ENCODE measurements at regions not wholly inside any gene's neighbourhood (a gene's known extent, or its start where the extent isn't known, plus 50 kb on each side); places are given as distances from the start of the nearest gene placed in this dataset.

GRCh38 chr3:4029135-4029534 is 229.9 kb downstream of the LRRN1 start:
- DNase-seq: no peak

- no peak for DNase-seq
Observed at GRCh38 chr3:4030624-4031023, 231.4 kb downstream of the LRRN1 start.

GRCh38 chr3:4033296-4033695 is 234.1 kb downstream of the LRRN1 start:
- DNase-seq: no peak

DNA sequence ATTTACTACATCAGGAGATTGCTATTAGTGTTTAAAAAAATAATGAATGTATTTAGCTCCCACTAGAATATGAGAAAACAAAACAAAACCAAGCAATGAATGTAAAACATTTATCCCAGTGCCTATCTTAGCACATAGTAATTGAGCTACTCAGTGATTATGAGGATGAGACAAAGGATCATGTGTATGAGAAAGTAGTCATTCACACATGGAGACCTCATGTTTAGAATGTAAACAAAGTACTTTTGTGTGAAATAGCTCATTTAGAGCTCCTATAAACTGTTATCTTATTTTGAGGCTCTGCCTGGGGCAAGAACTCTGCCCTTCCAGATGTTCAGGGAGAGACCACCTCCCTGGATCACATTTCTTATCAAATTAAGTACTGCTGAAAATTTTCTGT is 236.8 kb downstream of the LRRN1 start:
- DNase-seq: no peak

- no peak for DNase-seq
Observed at GRCh38 chr3:4038351-4038750, 239.1 kb downstream of the LRRN1 start.

GRCh38 chr3:4042070-4042469 is 242.8 kb downstream of the LRRN1 start:
- no peak for DNase-seq

GRCh38 chr3:4042869-4043268 is 243.6 kb downstream of the LRRN1 start:
- no peak for DNase-seq

DNA sequence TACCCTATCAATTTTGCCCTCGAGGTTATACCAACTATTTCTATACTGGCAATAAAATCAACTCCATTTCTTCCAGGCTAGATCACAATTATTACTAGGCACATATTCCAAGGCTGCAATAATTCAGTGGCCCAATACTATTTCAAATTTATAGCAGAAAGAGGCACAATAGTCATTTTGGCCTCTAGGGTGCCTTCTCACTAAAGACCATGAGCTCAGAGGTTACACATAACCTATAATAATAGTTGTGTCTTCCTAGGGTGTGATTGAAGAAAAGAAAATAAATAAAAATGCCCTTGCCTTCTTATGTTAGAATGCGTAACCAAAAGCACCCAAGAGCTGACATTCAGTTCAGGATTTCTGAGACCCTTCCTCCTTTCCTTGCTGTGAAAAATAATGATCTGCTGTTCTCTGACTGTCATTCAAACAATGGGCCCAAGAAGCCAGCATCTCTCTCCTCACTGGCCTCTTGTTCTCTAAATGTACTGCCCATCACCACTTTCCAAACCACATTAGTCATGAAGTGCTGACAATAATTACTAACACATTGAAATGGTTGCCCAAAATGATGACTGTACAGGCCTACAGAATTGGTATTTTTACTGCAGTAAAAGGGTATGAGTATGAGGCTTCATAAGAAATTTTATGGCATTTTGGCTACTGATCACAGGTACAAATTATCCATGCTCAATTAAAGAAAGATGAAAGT is 244.8 kb downstream of the LRRN1 start:
- DNase-seq: peak in 1 of 14 donors; percentile 14

GRCh38 chr3:4044619-4045018 is 245.4 kb downstream of the LRRN1 start:
- DNase-seq: no peak

DNA sequence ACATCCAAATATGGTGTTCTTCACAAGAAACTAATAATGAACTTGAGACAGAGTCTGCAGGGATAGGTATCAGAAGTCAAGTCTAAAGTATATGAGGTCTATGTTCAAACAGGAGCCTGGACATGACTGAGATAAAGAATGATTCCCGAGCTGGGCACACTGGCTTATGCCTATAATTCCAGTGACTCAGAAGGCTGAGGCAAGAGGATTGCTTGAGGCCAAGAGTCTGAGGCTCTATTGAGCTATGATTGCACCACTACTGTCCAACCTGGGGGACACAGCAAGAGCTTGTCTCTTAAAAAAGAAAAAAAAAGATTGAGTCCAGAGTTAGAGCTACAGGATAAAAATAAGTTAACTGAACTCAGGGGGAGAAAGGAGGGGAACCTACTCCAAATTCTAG is 246.5 kb downstream of the LRRN1 start:
- no peak for DNase-seq

DNA sequence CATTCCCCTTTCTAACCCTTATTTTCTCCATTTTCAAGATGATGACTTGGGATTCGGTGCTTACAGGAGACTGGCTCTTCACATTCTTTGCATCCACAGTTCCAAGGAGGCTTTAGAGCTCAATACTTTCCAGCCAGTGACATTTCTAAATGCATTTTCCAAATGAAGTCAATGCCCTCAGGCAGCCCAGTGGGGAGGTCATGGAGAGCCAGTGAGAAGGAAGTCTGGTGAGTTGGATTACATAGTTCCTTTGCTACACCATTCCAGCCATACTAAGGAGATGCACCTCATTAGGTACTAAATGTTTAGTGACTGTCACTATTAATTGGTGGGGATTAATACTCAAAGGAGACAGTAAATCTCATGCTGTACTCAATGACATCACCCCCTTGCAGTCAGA is 248.1 kb downstream of the LRRN1 start:
- no peak for DNase-seq

- DNase-seq: no peak
Observed at GRCh38 chr3:4052706-4053105, 250.5 kb upstream of the SETMAR start.

DNA sequence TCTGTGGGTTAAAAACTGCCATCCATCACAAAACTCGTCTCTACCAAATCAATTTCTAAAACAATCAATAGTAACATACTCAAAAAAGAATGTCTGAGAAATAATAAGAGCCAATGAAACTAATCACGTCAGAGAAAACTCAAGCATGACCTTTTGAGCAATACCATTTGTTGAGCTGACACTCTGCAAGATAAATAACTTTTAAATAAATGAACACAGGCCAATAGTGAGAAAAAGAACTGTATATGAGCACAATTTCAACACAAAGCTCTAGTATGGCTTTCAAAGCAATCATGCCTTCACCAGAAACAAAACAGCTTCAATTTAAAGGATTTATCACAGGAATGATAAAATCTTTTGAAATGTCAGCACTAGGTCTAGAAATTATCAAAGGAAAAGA is 249.2 kb upstream of the SETMAR start:
- DNase-seq: no peak

DNA sequence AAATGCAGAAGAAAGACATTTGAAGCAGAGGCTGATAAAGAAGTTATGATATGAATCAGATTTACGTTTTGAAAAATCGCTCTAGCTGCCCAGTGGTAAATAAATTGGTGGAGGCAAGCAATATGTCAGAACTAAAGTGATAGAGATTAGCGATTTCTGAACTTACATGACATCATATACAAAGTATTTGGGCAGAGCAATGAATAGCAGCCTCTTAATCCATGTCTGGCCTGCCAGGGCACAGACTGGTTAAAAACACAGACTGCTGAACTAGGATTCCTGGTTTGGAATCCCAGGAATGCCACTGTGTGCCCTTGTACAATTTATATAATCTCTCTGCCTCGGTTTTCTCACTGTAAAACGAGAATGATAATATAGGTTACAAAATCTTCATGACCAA is 243.1 kb upstream of the SETMAR start:
- DNase-seq: no peak

- no peak for DNase-seq
Observed at GRCh38 chr3:4060603-4061002, 242.6 kb upstream of the SETMAR start.

GRCh38 chr3:4061195-4061594 is 242.0 kb upstream of the SETMAR start:
- DNase-seq: no peak

GRCh38 chr3:4061783-4062360 is 241.3 kb upstream of the SETMAR start:
- DNase-seq: no peak

DNA sequence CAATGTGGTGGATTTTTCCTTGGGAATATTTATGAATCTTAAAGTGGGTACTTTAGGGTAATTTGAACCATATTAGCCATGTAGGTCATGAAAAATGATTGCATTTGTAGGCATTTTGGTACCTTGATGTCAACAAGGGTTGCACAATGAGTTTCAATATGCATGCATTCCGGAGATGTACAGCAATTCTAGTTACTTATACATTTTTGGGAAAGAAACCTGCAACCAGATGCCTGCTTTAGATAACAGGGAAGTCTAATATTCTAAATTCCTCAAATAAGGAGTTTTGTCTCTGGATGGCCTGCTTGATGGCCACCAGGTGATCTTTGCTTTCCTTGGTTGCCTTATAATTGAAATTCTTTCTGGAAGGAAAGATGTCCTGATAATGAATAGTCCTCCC is 240.5 kb upstream of the SETMAR start:
- no peak for DNase-seq

GRCh38 chr3:4063916-4064574 is 239.1 kb upstream of the SETMAR start:
- no peak for DNase-seq

GRCh38 chr3:4065085-4065484 is 238.1 kb upstream of the SETMAR start:
- DNase-seq: no peak

DNA sequence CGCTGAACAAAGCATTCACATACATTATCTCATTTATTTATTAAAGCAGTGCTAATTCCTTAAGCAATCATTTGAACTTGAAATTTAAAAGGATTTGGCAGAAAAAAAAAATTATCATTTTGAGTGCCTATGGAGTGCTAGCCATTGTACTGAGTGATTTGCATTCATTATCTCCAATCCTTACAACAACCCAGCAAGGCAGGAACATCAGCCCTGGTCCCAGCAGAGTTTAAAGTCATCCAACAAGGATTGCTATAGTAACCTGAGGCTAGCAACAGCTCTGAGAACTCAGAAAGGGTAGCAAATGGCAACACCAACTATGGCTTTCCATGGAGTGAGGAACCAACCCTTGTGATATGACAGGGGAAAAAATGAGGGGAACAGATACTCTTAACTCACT is 237.6 kb upstream of the SETMAR start:
- DNase-seq: no peak

GRCh38 chr3:4067893-4068292 is 235.3 kb upstream of the SETMAR start:
- no peak for DNase-seq

DNA sequence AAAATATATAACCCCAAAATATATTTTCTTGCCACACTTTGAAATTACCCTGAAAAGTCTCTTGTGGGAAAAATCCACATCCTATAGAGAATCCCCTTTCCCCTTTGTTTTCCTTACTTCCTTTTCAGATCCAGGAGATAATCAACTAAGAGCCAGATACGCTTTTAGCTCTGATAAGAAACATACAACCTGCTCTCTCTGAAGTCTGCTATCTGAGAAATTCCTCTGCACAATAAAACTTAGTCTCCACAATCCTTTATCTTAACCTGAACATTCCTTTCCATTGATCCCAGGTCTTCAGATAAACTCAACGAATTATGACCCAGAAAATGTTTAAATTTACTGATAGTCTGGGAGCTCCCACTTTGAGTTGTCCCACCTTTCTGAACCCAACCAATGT is 233.4 kb upstream of the SETMAR start:
- DNase-seq: no peak

DNA sequence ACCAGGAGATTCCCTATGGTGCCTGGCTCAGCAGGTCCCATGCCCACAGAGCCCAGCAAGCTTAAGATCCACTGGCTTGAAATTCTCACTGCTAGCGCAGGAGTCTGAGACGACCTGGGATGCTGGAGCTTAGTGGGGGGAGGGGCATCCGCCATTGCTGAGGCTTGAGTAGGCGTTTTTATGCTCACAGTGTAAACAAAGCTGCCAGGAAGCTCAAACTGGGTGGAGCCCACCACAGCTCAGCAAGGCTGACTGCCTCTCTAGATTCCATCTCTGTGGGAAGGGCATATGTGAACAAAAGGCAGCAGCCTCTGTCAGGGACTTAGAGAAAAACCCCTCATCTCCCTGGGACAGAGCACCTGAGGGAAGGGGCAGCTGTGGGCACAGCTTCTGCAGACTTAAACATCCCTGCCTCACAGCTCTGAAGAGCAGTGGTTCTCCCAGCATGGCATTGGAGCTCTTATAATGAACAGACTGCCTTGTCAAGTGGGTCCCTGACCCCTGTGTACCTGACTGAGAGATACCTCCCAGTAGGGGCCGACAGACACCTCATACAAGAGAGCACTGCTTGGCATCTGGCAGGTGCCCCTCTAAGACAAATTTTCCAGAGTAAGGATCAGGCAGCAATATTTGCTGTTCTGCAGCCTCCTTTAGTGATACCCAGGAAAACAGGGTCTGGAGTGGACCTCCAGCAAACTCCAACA is 231.5 kb upstream of the SETMAR start:
- DNase-seq: no peak

Data from C1 segment of cervical spinal cord (tissue), 14 donors.